ENCODE measurements at regions not wholly inside any gene's neighbourhood (a gene's known extent, or its start where the extent isn't known, plus 50 kb on each side); places are given as distances from the start of the nearest gene placed in this dataset.
"Not testable (repeated sequence)": the region's sequence is repeated elsewhere in the genome, so short reads cannot be mapped to it uniquely, and the experiment has no call there.

- ChIA-PET CTCF (interaction anchor here (1.3 to 1.6 kb wide), 2 partner anchors 10 to 13 kb away, joined by 3 to 5 read pairs; no protein-coding TSS in a partner anchor), POLR2A (no interaction called here)
Observed at GRCh38 chr3:69659180-69659910, 79.9 kb upstream of the MITF start.

GRCh38 chr3:69658514-69659140, 80.6 kb upstream of the MITF start:
- CTCF ChIA-PET = interaction anchor here (1.6 kb wide), 1 partner anchor 11 kb away, joined by 3 read pairs; no protein-coding TSS in a partner anchor
- TF ChIP-seq CTCF (IDR thresholded peaks at IDR 0.05; ENCODE audit: control extremely low read depth, extremely low read depth, low read depth, missing control alignments) = no peak
- POLR2A ChIA-PET = no interaction called here
- no peak for DNase-seq (ENCODE audit: extremely low spot score)

More at GRCh38 chr3:69659180-69659910, 79.9 kb upstream of the MITF start:
- TF ChIP-seq CTCF (IDR thresholded peaks at IDR 0.05; ENCODE audit: control extremely low read depth, extremely low read depth, low read depth, missing control alignments) = no peak
- no peak for DNase-seq (ENCODE audit: extremely low spot score)

- CTCF ChIA-PET; POLR2A ChIA-PET; DNase-seq (ENCODE audit: extremely low spot score): not testable (repeated sequence)
Observed at GRCh38 chr3:69657030-69657429, 82.2 kb upstream of the MITF start.

- TF ChIP-seq CTCF (IDR thresholded peaks at IDR 0.05; ENCODE audit: control extremely low read depth, extremely low read depth, low read depth, missing control alignments) = no peak
- ChIA-PET POLR2A (no interaction called here), CTCF (no interaction called here)
- DNase-seq (ENCODE audit: extremely low spot score) = no peak
Observed at GRCh38 chr3:69651765-69652164, 87.5 kb upstream of the MITF start.

GRCh38 chr3:69650066-69650419, 89.2 kb upstream of the MITF start:
- no peak for DNase-seq (ENCODE audit: extremely low spot score)
- ChIA-PET CTCF (no interaction called here), POLR2A (no interaction called here)
- no peak for TF ChIP-seq CTCF (IDR thresholded peaks at IDR 0.05; ENCODE audit: control extremely low read depth, extremely low read depth, low read depth, missing control alignments)

- TF ChIP-seq CTCF (IDR thresholded peaks at IDR 0.05; ENCODE audit: control extremely low read depth, extremely low read depth, low read depth, missing control alignments) = no peak
- POLR2A ChIA-PET = no interaction called here
- CTCF ChIA-PET = no interaction called here
- no peak for DNase-seq (ENCODE audit: extremely low spot score)
Observed at GRCh38 chr3:69649120-69650065, 89.9 kb upstream of the MITF start.

Data from GM10248 (cell line).